CD14-positive monocyte (primary cell): ENCODE measurements at regions not wholly inside any gene's neighbourhood (a gene's known extent, or its start where the extent isn't known, plus 50 kb on each side); places are given as distances from the start of the nearest gene placed in this dataset.

ENCODE experiments used
- DNase-seq, 3 donors: peaks; one replicate each; pipeline ENCODE4 v3.0.0-alpha.2; 2011 to 2022
- H2AFZ ChIP-seq: 2 replicates; pipeline ENCODE4 v1.6.0; 2012; ENCODE audit warnings: mild to moderate bottlenecking, low read depth, low read length, inconsistent platforms; ENCODE audit not compliant: insufficient read depth, poor library complexity, severe bottlenecking
- H3K27ac ChIP-seq, 2 donors: 1 replicate in 1 of 2; 2 replicates in 1 of 2; pipeline ENCODE4 v1.5.1; 2012 to 2013; ENCODE audit warnings: low read length in 2 of 2, control low read depth in 1 of 2, inconsistent platforms in 1 of 2, low read depth in 1 of 2, mild to moderate bottlenecking in 1 of 2
- H3K27me3 ChIP-seq, 2 donors: one replicate each; pipeline versions ENCODE4 v1.6.0 to v1.6.1; 2011 to 2013; ENCODE audit warnings: low read length in 2 of 2; ENCODE audit not compliant: control insufficient read depth in 2 of 2, insufficient read depth in 2 of 2
- H3K36me3 ChIP-seq, 2 donors: replicated peaks in 1 of 2; 1 replicate in 1 of 2; 2 replicates in 1 of 2; pipeline versions ENCODE4 v1.5.1 to v1.6.1; 2012 to 2013; ENCODE audit warnings: low read length in 2 of 2, control low read depth in 1 of 2, inconsistent platforms in 1 of 2, mild to moderate bottlenecking in 1 of 2; ENCODE audit not compliant: insufficient read depth in 2 of 2, control insufficient read depth in 1 of 2
- H3K4me1 ChIP-seq, 2 donors: 1 replicate in 1 of 2; 2 replicates in 1 of 2; pipeline versions ENCODE4 v1.5.1 to v1.6.1; 2012 to 2013; ENCODE audit warnings: low read length in 2 of 2, control low read depth in 1 of 2, inconsistent platforms in 1 of 2, mild to moderate bottlenecking in 1 of 2, moderate library complexity in 1 of 2; ENCODE audit not compliant: insufficient read depth in 2 of 2, control insufficient read depth in 1 of 2
- H3K4me2 ChIP-seq: replicated peaks from 2 replicates; pipeline ENCODE3; 2012; ENCODE audit warnings: low read length, moderate library complexity, mild to moderate bottlenecking; ENCODE audit not compliant: poor library complexity, severe bottlenecking; ENCODE audit errors: extremely low read depth
- H3K4me3 ChIP-seq, 3 experiments: fragments of 200-600 bp in 1 of 3; sonication (generic) in 1 of 3; replicated peaks in 1 of 3; 1 replicate in 2 of 3; 2 replicates in 1 of 3; pipeline ENCODE4 v1.5.1; 2011 to 2013; ENCODE audit warnings: low read length in 3 of 3, mild to moderate bottlenecking in 3 of 3, control low read depth in 2 of 3, low read depth in 2 of 3, inconsistent platforms in 1 of 3, moderate library complexity in 1 of 3
- H3K79me2 ChIP-seq: 2 replicates; pipeline ENCODE4 v1.6.0; 2012; ENCODE audit warnings: mild to moderate bottlenecking, control low read depth, inconsistent platforms, low read length, moderate library complexity; ENCODE audit not compliant: insufficient read depth
- H3K9ac ChIP-seq: 2 replicates; pipeline ENCODE4 v1.6.0; 2017; ENCODE audit warnings: low read length, mild to moderate bottlenecking; ENCODE audit not compliant: insufficient read depth, poor library complexity, severe bottlenecking
- H3K9me3 ChIP-seq, 2 donors: replicated peaks in 1 of 2; 1 replicate in 1 of 2; 2 replicates in 1 of 2; pipeline versions ENCODE4 v1.5.1 to v1.6.1; 2012 to 2013; ENCODE audit warnings: low read length in 2 of 2, control low read depth in 1 of 2; ENCODE audit not compliant: control insufficient read depth in 1 of 2, insufficient read depth in 1 of 2
- H4K20me1 ChIP-seq: 2 replicates; pipeline ENCODE4 v1.6.0; 2012; ENCODE audit warnings: mild to moderate bottlenecking, low read length, control low read depth, moderate library complexity; ENCODE audit not compliant: insufficient read depth
- H3K27ac Mint-ChIP-seq, 7 donors: one replicate each; pipeline ENCODE4 v1.8.0; 2020; ENCODE audit warnings: mild to moderate bottlenecking in 7 of 7, mixed read lengths in 7 of 7, moderate library complexity in 6 of 7, inconsistent platforms in 2 of 7
- H3K27me3 Mint-ChIP-seq, 3 donors: one replicate each; pipeline ENCODE4 v1.8.0; 2021 to 2022; ENCODE audit warnings: low read depth in 3 of 3, mild to moderate bottlenecking in 3 of 3, mixed read lengths in 3 of 3, moderate library complexity in 3 of 3, inconsistent platforms in 1 of 3
- H3K36me3 Mint-ChIP-seq, 2 donors: one replicate each; pipeline ENCODE4 v1.8.0; 2020; ENCODE audit warnings: mixed read lengths in 2 of 2, inconsistent platforms in 1 of 2, mild to moderate bottlenecking in 1 of 2
- H3K4me1 Mint-ChIP-seq: one replicate; pipeline ENCODE4 v1.8.0; 2020; ENCODE audit warnings: mild to moderate bottlenecking, mixed read lengths
- H3K4me3 Mint-ChIP-seq, 2 donors: one replicate each; pipeline ENCODE4 v1.8.0; 2020; ENCODE audit warnings: mild to moderate bottlenecking in 2 of 2, mixed read lengths in 2 of 2, moderate library complexity in 1 of 2
- H3K9me3 Mint-ChIP-seq, 7 donors: one replicate each; pipeline ENCODE4 v1.8.0; 2020 to 2022; ENCODE audit warnings: mixed read lengths in 7 of 7, mild to moderate bottlenecking in 6 of 7, moderate library complexity in 6 of 7, inconsistent platforms in 2 of 7
- WGBS: methylation state at CpG from one replicate; pipeline ENCODE4 v1.1.5; 2013; ENCODE audit warnings: missing lambda C conversion rate; ENCODE audit not compliant: insufficient coverage; 5-methylcytosine and 5-hydroxymethylcytosine counted together
- intact Hi-C, 2 donors: fragments of 100-400 bp; cut with micrococcal nuclease; formaldehyde crosslinking; loops; one replicate each; pipeline versions ENCODE4 v1.15.0 to v1.15.1; 2023
- TF ChIP-seq, protein P1 (sequence below): fragments of 200-600 bp; IDR thresholded peaks from one replicate; pipeline ENCODE4 v1.8.0; 2022; ENCODE audit warnings: antibody characterized with exemption, mild to moderate bottlenecking

DNA sequence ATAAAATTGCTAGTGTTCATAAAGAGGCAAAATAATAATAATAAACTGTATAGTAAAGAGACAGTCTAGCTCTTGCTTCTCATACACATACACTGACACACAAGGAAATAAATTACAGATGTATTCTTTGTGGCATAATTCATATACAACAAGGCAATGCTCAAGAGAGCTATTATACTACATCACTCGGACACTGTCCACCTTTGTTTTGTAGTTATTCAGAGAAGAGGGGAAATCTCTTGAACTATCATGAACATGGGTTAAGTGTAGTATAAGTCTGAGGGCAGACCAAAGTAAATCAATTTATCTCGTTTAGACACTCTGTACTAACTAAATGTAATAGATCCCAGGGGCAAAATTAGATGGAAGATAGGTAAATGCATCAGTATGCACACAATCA lies 72.7 kb upstream of the PHIP start:
- peaks cover 0 to 2% (median 0%) of the 10 kb centered on the region in 7 donors for H3K9me3 Mint-ChIP-seq
- Histone ChIP-seq H4K20me1 (no peaks in the 10 kb centered on the region), H3K4me2 (no peak overlapping the region), H2AFZ (no peak overlapping the region), H3K36me3 (no peaks in the 10 kb centered on the region), H3K27me3 (no peaks in the 10 kb centered on the region), H3K79me2 (no peaks in the 10 kb centered on the region), H3K4me3 (no peak overlapping the region), H3K27ac (no peak overlapping the region), H3K4me1 (no peaks in the 10 kb centered on the region), H3K9me3 (no peaks in the 10 kb centered on the region), H3K9ac (no peak overlapping the region)
- intact Hi-C loops, result no loop called here
- WGBS, result no CpG with 5 or more reads among the region's 2 CpGs
- TF ChIP-seq, protein P1, sequence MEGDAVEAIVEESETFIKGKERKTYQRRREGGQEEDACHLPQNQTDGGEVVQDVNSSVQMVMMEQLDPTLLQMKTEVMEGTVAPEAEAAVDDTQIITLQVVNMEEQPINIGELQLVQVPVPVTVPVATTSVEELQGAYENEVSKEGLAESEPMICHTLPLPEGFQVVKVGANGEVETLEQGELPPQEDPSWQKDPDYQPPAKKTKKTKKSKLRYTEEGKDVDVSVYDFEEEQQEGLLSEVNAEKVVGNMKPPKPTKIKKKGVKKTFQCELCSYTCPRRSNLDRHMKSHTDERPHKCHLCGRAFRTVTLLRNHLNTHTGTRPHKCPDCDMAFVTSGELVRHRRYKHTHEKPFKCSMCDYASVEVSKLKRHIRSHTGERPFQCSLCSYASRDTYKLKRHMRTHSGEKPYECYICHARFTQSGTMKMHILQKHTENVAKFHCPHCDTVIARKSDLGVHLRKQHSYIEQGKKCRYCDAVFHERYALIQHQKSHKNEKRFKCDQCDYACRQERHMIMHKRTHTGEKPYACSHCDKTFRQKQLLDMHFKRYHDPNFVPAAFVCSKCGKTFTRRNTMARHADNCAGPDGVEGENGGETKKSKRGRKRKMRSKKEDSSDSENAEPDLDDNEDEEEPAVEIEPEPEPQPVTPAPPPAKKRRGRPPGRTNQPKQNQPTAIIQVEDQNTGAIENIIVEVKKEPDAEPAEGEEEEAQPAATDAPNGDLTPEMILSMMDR, result no peak
- peaks cover 0 to 3% (median 0%) of the 10 kb centered on the region in 3 donors for H3K27me3 Mint-ChIP-seq
- no peak overlapping the region for H3K27ac Mint-ChIP-seq
- no peaks in the 10 kb centered on the region for H3K4me1 Mint-ChIP-seq
- H3K4me3 Mint-ChIP-seq, result no peak overlapping the region
- H3K36me3 Mint-ChIP-seq, result no peaks in the 10 kb centered on the region
- no peak for DNase-seq

DNA sequence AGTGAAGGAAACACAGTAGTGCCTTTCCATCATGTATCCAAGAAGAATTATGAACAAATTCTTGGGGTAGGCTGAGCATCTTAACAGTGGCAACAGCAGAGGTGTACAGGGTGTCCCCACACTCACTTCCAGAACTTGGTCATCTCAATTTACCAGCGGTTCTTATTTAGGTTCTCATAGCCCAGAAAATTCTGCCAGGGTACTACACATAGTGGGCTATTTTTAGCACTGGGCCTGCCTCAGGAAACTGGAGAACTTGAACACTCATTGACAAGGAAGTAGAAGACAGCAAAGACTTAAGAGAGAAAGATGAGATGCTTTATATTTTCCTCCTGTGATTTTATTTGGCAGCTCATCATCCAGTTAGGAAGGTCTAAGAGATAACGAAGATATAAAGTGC lies 71.8 kb upstream of the PHIP start:
- Histone ChIP-seq H3K4me1 (no peaks in the 10 kb centered on the region), H3K9ac (no peak overlapping the region), H2AFZ (no peak overlapping the region), H3K9me3 (no peaks in the 10 kb centered on the region), H3K27me3 (no peaks in the 10 kb centered on the region), H3K27ac (no peak overlapping the region), H3K36me3 (no peaks in the 10 kb centered on the region), H4K20me1 (no peaks in the 10 kb centered on the region), H3K4me2 (no peak overlapping the region), H3K79me2 (no peaks in the 10 kb centered on the region), H3K4me3 (no peak overlapping the region)
- TF ChIP-seq, protein P1, result no peak
- no peaks in the 10 kb centered on the region for H3K36me3 Mint-ChIP-seq
- no peaks in the 10 kb centered on the region for H3K4me1 Mint-ChIP-seq
- peaks cover 0 to 3% (median 0%) of the 10 kb centered on the region in 3 donors for H3K27me3 Mint-ChIP-seq
- intact Hi-C loops, result no loop called here
- no peak for DNase-seq
- WGBS, result 100% methylated on average over 2 of the region's 2 CpGs
- no peak overlapping the region for H3K4me3 Mint-ChIP-seq
- peaks cover 0 to 2% (median 0%) of the 10 kb centered on the region in 7 donors for H3K9me3 Mint-ChIP-seq
- H3K27ac Mint-ChIP-seq, result no peak overlapping the region
